PC-9 (cell line): ENCODE measurements at regions not wholly inside any gene's neighbourhood (a gene's known extent, or its start where the extent isn't known, plus 50 kb on each side); places are given as distances from the start of the nearest gene placed in this dataset.

ENCODE experiments used
- BruUV-seq: library from RNA; stranded (reverse); fragments of 400-500 nt; replicated peaks from 2 replicates; lab custom pipeline; 2021; lab: Mats Ljungman, UMichigan
- CTCF ChIA-PET: fragments of 300-600 bp; sonication (Branson Sonifier 250); formaldehyde crosslinking; loops from one replicate; lab custom pipeline; 2022; ENCODE audit warnings: antibody characterized with exemption; lab: Charles Lee
- POLR2A ChIA-PET: fragments of 300-600 bp; sonication (Branson Sonifier 250); formaldehyde crosslinking; loops from one replicate; lab custom pipeline; 2022; ENCODE audit warnings: antibody characterized with exemption; ENCODE audit not compliant: unreplicated experiment; lab: Charles Lee
- DNase-seq, 2 experiments: peaks; one replicate each; pipeline versions ENCODE4 v3.0.0 to v3.0.0-alpha.2; 2015 to 2022; ENCODE audit warnings: mixed read lengths in 1 of 2
- H2AFZ ChIP-seq: fragments of 200-600 bp; sonication (generic); 2 replicates; pipeline ENCODE4 v1.8.1; 2017; ENCODE audit warnings: antibody characterized with exemption
- H3F3A ChIP-seq: fragments of 200-600 bp; sonication (generic); 2 replicates; pipeline ENCODE4 v1.8.1; 2017; ENCODE audit warnings: antibody characterized with exemption, mild to moderate bottlenecking, low read depth; ENCODE audit not compliant: insufficient read depth
- H3K27ac ChIP-seq: fragments of 200-600 bp; sonication (generic); 2 replicates; pipeline ENCODE4 v1.6.1; 2016; ENCODE audit warnings: mixed run types
- H3K27me3 ChIP-seq: fragments of 200-600 bp; sonication (generic); 2 replicates; pipeline ENCODE4 v1.6.1; 2016; ENCODE audit warnings: low read depth, mixed run types; ENCODE audit not compliant: insufficient read depth
- H3K36me3 ChIP-seq: fragments of 200-600 bp; sonication (generic); 2 replicates; pipeline ENCODE4 v1.6.1; 2016; ENCODE audit warnings: low read depth, mixed run types
- H3K4me1 ChIP-seq: fragments of 200-600 bp; sonication (generic); replicated peaks from 2 replicates; pipeline ENCODE4 v1.6.1; 2016; ENCODE audit warnings: mixed run types; ENCODE audit not compliant: insufficient read depth
- H3K4me2 ChIP-seq: fragments of 200-600 bp; sonication (generic); 2 replicates; pipeline ENCODE4 v1.6.1; 2017; ENCODE audit warnings: mixed run types
- H3K4me3 ChIP-seq: fragments of 200-600 bp; sonication (generic); 2 replicates; pipeline ENCODE4 v1.6.1; 2016; ENCODE audit warnings: mixed run types
- H3K79me2 ChIP-seq: fragments of 200-600 bp; sonication (generic); 2 replicates; pipeline ENCODE4 v1.6.1; 2017; ENCODE audit warnings: low read depth, mixed run types
- H3K9me2 ChIP-seq: fragments of 200-600 bp; sonication (generic); 2 replicates; pipeline ENCODE4 v1.8.1; 2017; ENCODE audit warnings: mild to moderate bottlenecking; ENCODE audit not compliant: insufficient read depth
- H3K9me3 ChIP-seq: fragments of 200-600 bp; sonication (generic); 2 replicates; pipeline ENCODE4 v1.8.1; 2016; ENCODE audit warnings: low read depth; ENCODE audit not compliant: insufficient read depth
- H4K20me1 ChIP-seq: fragments of 200-600 bp; sonication (generic); 2 replicates; pipeline ENCODE4 v1.8.1; 2017; ENCODE audit not compliant: insufficient read depth
- EZH2 ChIP-seq: fragments of 200-600 bp; sonication (generic); IDR thresholded peaks from 2 replicates; pipeline ENCODE4 v1.8.0; 2017; ENCODE audit warnings: antibody characterized with exemption, low read depth
- intact Hi-C: fragments of 100-400 bp; cut with micrococcal nuclease; formaldehyde crosslinking; loops from one replicate; pipeline ENCODE4 v1.10.0; 2022; ENCODE audit not compliant: unreplicated experiment
- TF ChIP-seq, protein P1 (sequence below): fragments of 200-600 bp; sonication (generic); conservative IDR thresholded peaks from 2 replicates; pipeline ENCODE4 v1.6.1; 2017; ENCODE audit warnings: mixed run types, antibody characterized with exemption, mild to moderate bottlenecking, moderate library complexity

DNA sequence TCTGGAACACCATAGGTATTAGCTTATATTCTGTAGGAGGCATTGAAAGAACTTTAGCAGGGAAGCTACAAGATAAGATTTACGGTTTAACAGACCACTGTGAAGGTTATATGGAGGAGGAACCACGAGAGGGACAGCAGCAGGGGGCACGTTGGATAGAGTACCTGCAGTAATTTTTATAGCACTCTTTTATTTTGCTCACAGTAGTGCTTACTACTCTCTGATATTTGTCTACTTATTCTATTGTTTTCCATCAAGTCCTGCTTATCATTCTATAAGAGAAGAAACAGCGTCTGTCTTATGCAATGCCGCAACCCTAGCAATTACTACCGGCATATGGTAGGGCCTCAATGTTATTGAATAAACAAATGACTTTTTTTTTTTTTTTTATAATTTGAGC is 122.5 kb downstream of the PCDH7 start:
- Histone ChIP-seq H3K4me2 (no peak overlapping the region), H3K36me3 (no peaks in the 10 kb centered on the region), H3F3A (no peaks in the 10 kb centered on the region), H3K79me2 (no peaks in the 10 kb centered on the region), H3K4me3 (no peak overlapping the region), H3K9me2 (no peaks in the 10 kb centered on the region), H3K27me3 (no peaks in the 10 kb centered on the region), H3K9me3 (no peaks in the 10 kb centered on the region), H4K20me1 (no peaks in the 10 kb centered on the region), H3K27ac (no peak overlapping the region), H3K4me1 (peaks cover 12% of the 10 kb centered on the region; the same call in 1 of the 2 replicates), H2AFZ (no peak overlapping the region)
- BruUV-seq = no TSS peak
- intact Hi-C loops = no loop called here
- no peak for DNase-seq
- CTCF ChIA-PET = interaction anchor here (0.6 kb wide), 1 partner anchor 124 kb away, joined by 12 read pairs; no protein-coding TSS in a partner anchor
- POLR2A ChIA-PET = no interaction called here
- no peak for TF ChIP-seq EZH2
- TF ChIP-seq, protein P1, sequence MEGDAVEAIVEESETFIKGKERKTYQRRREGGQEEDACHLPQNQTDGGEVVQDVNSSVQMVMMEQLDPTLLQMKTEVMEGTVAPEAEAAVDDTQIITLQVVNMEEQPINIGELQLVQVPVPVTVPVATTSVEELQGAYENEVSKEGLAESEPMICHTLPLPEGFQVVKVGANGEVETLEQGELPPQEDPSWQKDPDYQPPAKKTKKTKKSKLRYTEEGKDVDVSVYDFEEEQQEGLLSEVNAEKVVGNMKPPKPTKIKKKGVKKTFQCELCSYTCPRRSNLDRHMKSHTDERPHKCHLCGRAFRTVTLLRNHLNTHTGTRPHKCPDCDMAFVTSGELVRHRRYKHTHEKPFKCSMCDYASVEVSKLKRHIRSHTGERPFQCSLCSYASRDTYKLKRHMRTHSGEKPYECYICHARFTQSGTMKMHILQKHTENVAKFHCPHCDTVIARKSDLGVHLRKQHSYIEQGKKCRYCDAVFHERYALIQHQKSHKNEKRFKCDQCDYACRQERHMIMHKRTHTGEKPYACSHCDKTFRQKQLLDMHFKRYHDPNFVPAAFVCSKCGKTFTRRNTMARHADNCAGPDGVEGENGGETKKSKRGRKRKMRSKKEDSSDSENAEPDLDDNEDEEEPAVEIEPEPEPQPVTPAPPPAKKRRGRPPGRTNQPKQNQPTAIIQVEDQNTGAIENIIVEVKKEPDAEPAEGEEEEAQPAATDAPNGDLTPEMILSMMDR = no peak

DNA sequence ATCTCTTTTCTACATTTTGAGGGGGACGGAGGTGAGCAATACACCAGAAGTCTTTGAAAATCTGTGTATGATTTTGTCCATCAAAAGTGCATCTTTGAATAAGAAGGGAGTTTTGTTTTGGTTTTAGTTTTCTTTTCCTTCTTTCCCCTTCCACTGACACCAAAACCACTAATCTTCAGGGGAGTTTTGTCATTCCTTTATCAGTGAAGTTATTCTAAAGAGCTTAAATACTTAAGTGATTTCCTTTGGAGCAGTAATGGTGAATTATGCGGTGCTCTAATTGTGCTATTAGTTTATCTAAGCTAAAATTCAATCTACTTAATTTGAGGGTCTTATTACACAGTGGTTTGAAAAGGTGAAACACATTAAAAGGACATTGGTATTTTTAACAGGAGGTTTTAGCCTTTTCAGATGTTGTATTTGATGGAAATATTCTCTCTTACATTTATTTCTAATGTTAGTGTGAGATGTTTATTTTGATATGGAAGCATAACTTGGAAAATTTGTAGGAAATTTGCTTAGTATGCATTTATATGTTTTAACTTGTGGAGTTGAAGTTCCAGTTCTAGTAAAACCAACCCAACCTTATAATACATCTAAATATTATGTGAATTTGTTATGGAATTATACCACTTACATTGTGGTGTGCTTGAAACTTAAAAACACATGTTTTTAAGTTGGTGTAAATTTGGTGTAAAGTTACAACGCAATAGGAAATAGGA is 124.9 kb downstream of the PCDH7 start:
- no peak for TF ChIP-seq EZH2
- TF ChIP-seq, protein P1 = no peak
- Histone ChIP-seq H3K36me3 (no peaks in the 10 kb centered on the region), H3K4me1 (peaks cover 3% of the 10 kb centered on the region; the same call in 1 of the 2 replicates), H3F3A (no peaks in the 10 kb centered on the region), H3K4me3 (no peak overlapping the region), H3K9me2 (no peaks in the 10 kb centered on the region), H4K20me1 (no peaks in the 10 kb centered on the region), H3K4me2 (no peak overlapping the region), H3K27ac (no peak overlapping the region), H3K79me2 (no peaks in the 10 kb centered on the region), H3K27me3 (no peaks in the 10 kb centered on the region), H2AFZ (no peak overlapping the region), H3K9me3 (no peaks in the 10 kb centered on the region)
- DNase-seq = no peak
- no TSS peak for BruUV-seq
- ChIA-PET POLR2A (interaction anchor here (0.5 kb wide), 1 partner anchor 119 kb away, joined by 3 read pairs; no protein-coding TSS in a partner anchor), CTCF (no interaction called here)
- intact Hi-C loops = no loop called here

DNA sequence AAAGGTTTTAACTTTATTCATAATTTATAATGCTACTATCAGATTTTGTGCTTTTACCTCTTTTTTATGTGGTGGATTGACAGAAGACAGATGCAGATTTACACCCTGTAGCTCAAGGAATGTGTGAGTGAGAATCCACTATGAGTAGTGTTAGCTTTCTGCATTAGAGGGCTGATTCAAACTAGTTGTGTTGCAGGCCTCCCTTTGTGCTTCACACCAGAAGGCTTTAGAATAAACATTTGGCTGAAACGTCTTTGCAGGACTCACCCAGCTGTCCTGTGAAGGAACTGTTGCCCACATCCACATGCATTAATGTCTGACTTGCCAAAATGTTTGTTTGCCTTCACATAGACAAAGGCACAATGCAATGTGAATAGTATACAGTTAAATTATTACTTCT is 127.0 kb downstream of the PCDH7 start:
- no TSS peak for BruUV-seq
- no peaks in the 10 kb centered on the region for H3K27me3 ChIP-seq
- no peak overlapping the region for H3K27ac ChIP-seq
- no peaks in the 10 kb centered on the region for H3K4me1 ChIP-seq
- no peaks in the 10 kb centered on the region for H3F3A ChIP-seq
- no peaks in the 10 kb centered on the region for H4K20me1 ChIP-seq
- no peaks in the 10 kb centered on the region for H3K36me3 ChIP-seq
- H3K9me2 ChIP-seq = no peaks in the 10 kb centered on the region
- H3K4me2 ChIP-seq = no peak overlapping the region
- intact Hi-C loops = no loop called here
- no peaks in the 10 kb centered on the region for H3K79me2 ChIP-seq
- H3K9me3 ChIP-seq = no peaks in the 10 kb centered on the region
- no peak for TF ChIP-seq EZH2
- TF ChIP-seq, protein P1 = no peak
- ChIA-PET POLR2A (interaction anchor here (0.7 kb wide), 1 partner anchor 1569 kb away, joined by 10 read pairs; no protein-coding TSS in a partner anchor), CTCF (no interaction called here)
- H2AFZ ChIP-seq = no peak overlapping the region
- DNase-seq = no peak
- H3K4me3 ChIP-seq = no peak overlapping the region
